ENCODE measurements at regions not wholly inside any gene's neighbourhood (a gene's known extent, or its start where the extent isn't known, plus 50 kb on each side); places are given as distances from the start of the nearest gene placed in this dataset.

- TF ChIP-seq, protein P1, sequence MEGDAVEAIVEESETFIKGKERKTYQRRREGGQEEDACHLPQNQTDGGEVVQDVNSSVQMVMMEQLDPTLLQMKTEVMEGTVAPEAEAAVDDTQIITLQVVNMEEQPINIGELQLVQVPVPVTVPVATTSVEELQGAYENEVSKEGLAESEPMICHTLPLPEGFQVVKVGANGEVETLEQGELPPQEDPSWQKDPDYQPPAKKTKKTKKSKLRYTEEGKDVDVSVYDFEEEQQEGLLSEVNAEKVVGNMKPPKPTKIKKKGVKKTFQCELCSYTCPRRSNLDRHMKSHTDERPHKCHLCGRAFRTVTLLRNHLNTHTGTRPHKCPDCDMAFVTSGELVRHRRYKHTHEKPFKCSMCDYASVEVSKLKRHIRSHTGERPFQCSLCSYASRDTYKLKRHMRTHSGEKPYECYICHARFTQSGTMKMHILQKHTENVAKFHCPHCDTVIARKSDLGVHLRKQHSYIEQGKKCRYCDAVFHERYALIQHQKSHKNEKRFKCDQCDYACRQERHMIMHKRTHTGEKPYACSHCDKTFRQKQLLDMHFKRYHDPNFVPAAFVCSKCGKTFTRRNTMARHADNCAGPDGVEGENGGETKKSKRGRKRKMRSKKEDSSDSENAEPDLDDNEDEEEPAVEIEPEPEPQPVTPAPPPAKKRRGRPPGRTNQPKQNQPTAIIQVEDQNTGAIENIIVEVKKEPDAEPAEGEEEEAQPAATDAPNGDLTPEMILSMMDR (IDR thresholded peaks at IDR 0.05; ENCODE audit: insufficient read depth, low read length), result no peak
- no peak for TF ChIP-seq POLR2AphosphoS5 (IDR thresholded peaks at IDR 0.05; ENCODE audit: low read depth)
- TF ChIP-seq, protein P2, sequence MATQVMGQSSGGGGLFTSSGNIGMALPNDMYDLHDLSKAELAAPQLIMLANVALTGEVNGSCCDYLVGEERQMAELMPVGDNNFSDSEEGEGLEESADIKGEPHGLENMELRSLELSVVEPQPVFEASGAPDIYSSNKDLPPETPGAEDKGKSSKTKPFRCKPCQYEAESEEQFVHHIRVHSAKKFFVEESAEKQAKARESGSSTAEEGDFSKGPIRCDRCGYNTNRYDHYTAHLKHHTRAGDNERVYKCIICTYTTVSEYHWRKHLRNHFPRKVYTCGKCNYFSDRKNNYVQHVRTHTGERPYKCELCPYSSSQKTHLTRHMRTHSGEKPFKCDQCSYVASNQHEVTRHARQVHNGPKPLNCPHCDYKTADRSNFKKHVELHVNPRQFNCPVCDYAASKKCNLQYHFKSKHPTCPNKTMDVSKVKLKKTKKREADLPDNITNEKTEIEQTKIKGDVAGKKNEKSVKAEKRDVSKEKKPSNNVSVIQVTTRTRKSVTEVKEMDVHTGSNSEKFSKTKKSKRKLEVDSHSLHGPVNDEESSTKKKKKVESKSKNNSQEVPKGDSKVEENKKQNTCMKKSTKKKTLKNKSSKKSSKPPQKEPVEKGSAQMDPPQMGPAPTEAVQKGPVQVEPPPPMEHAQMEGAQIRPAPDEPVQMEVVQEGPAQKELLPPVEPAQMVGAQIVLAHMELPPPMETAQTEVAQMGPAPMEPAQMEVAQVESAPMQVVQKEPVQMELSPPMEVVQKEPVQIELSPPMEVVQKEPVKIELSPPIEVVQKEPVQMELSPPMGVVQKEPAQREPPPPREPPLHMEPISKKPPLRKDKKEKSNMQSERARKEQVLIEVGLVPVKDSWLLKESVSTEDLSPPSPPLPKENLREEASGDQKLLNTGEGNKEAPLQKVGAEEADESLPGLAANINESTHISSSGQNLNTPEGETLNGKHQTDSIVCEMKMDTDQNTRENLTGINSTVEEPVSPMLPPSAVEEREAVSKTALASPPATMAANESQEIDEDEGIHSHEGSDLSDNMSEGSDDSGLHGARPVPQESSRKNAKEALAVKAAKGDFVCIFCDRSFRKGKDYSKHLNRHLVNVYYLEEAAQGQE (IDR thresholded peaks at IDR 0.05; ENCODE audit: insufficient replicate concordance, low read depth), result no peak
Observed at GRCh38 chr3:139780593-139780992, 102.8 kb upstream of the NMNAT3 start.

Data from HL-60 (cell line).